ENCODE measurements at regions not wholly inside any gene's neighbourhood (a gene's known extent, or its start where the extent isn't known, plus 50 kb on each side); places are given as distances from the start of the nearest gene placed in this dataset.

GRCh38 chr1:5399771-5400170, 592.5 kb downstream of the NPHP4 start:
- TF ChIP-seq CTCF (IDR thresholded peaks at IDR 0.05) (no peak), POLR2A (IDR thresholded peaks at IDR 0.05) (no peak)

Measured in lower leg skin (tissue), 3 donors.